ENCODE measurements at regions not wholly inside any gene's neighbourhood (a gene's known extent, or its start where the extent isn't known, plus 50 kb on each side); places are given as distances from the start of the nearest gene placed in this dataset.

DNA sequence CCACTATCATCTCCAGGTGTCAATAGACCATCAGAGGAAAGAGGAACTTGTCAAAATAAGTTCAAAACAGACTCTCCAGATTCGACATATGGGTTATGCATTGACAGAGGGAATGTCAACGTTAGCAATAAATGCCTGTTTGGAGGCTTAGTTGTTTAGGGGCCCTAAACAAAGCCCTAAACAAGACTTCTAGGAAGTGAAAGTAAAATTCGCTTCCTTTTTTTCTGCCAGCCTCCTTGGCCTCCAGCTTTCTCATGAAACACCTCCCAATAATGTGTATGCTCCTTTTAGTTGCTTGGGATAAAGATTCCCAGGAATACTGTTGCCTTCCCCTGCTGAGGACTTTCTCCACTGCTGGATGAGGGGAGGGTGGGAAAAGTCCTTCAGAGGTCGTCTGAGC, 70.9 kb upstream of the ARNT2 start:
- H3K4me2 ChIP-seq (ENCODE audit: extremely low read depth, insufficient read depth, low read length): no peak overlapping the region
- no peak overlapping the region for H3K4me3 ChIP-seq (replicated peaks in 1 of 4; ENCODE audit: control extremely low read depth in 1 of 4, insufficient read depth in 1 of 4, low read depth in 3 of 4, low read length in 4 of 4)
- H3K9ac ChIP-seq (ENCODE audit: insufficient read depth, low read length): no peak overlapping the region
- H3K27me3 ChIP-seq (ENCODE audit: control insufficient read depth, insufficient read depth, low read length): no peaks in the 10 kb centered on the region
- no peak for DNase-seq (ENCODE audit: low read depth in 2 of 2)
- no peaks in the 10 kb centered on the region for H3K79me2 ChIP-seq (ENCODE audit: control insufficient read depth, insufficient read depth, low read length)
- H3K36me3 ChIP-seq (ENCODE audit: control insufficient read depth, insufficient read depth, low read length): no peaks in the 10 kb centered on the region
- TF ChIP-seq, protein P1, sequence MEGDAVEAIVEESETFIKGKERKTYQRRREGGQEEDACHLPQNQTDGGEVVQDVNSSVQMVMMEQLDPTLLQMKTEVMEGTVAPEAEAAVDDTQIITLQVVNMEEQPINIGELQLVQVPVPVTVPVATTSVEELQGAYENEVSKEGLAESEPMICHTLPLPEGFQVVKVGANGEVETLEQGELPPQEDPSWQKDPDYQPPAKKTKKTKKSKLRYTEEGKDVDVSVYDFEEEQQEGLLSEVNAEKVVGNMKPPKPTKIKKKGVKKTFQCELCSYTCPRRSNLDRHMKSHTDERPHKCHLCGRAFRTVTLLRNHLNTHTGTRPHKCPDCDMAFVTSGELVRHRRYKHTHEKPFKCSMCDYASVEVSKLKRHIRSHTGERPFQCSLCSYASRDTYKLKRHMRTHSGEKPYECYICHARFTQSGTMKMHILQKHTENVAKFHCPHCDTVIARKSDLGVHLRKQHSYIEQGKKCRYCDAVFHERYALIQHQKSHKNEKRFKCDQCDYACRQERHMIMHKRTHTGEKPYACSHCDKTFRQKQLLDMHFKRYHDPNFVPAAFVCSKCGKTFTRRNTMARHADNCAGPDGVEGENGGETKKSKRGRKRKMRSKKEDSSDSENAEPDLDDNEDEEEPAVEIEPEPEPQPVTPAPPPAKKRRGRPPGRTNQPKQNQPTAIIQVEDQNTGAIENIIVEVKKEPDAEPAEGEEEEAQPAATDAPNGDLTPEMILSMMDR (conservative IDR thresholded peaks at IDR 0.05 in 1 of 2, IDR thresholded peaks at IDR 0.05 in 1 of 2; ENCODE audit: low read depth in 1 of 2, low read length in 2 of 2): no peak
- TF ChIP-seq EZH2 (IDR thresholded peaks at IDR 0.05; ENCODE audit: low read length, missing control alignments): no peak
- no peaks in the 10 kb centered on the region for H3K9me3 ChIP-seq (ENCODE audit: control insufficient read depth, insufficient read depth, low read depth, low read length)
- H4K20me1 ChIP-seq (ENCODE audit: control insufficient read depth, extremely low read depth, insufficient read depth, low read length): no peaks in the 10 kb centered on the region
- H2AFZ ChIP-seq (ENCODE audit: low read length): no peak overlapping the region
- H3K4me1 ChIP-seq (ENCODE audit: control insufficient read depth, extremely low read depth, insufficient read depth, low read length): no peaks in the 10 kb centered on the region
- no peak overlapping the region for H3K27ac ChIP-seq (ENCODE audit: insufficient read depth, low read length)

GRCh38 chr15:80334521-80334920, 69.7 kb upstream of the ARNT2 start:
- DNase-seq (ENCODE audit: low read depth in 2 of 2): no peak
- Histone ChIP-seq H4K20me1 (ENCODE audit: control insufficient read depth, extremely low read depth, insufficient read depth, low read length) (no peaks in the 10 kb centered on the region), H3K27me3 (ENCODE audit: control insufficient read depth, insufficient read depth, low read length) (no peaks in the 10 kb centered on the region), H2AFZ (ENCODE audit: low read length) (no peak overlapping the region), H3K79me2 (ENCODE audit: control insufficient read depth, insufficient read depth, low read length) (no peaks in the 10 kb centered on the region), H3K27ac (ENCODE audit: insufficient read depth, low read length) (no peak overlapping the region), H3K9me3 (ENCODE audit: control insufficient read depth, insufficient read depth, low read depth, low read length) (no peaks in the 10 kb centered on the region), H3K4me1 (ENCODE audit: control insufficient read depth, extremely low read depth, insufficient read depth, low read length) (no peaks in the 10 kb centered on the region), H3K4me2 (ENCODE audit: extremely low read depth, insufficient read depth, low read length) (no peak overlapping the region), H3K4me3 (replicated peaks in 1 of 4; ENCODE audit: control extremely low read depth in 1 of 4, insufficient read depth in 1 of 4, low read depth in 3 of 4, low read length in 4 of 4) (no peak overlapping the region), H3K9ac (ENCODE audit: insufficient read depth, low read length) (no peak overlapping the region), H3K36me3 (ENCODE audit: control insufficient read depth, insufficient read depth, low read length) (no peaks in the 10 kb centered on the region)
- TF ChIP-seq, protein P1 (conservative IDR thresholded peaks at IDR 0.05 in 1 of 2, IDR thresholded peaks at IDR 0.05 in 1 of 2; ENCODE audit: low read depth in 1 of 2, low read length in 2 of 2): no peak
- no peak for TF ChIP-seq EZH2 (IDR thresholded peaks at IDR 0.05; ENCODE audit: low read length, missing control alignments)

- H3K4me3 ChIP-seq (replicated peaks in 1 of 4; ENCODE audit: control extremely low read depth in 1 of 4, insufficient read depth in 1 of 4, low read depth in 3 of 4, low read length in 4 of 4): no peak overlapping the region
- H3K4me2 ChIP-seq (ENCODE audit: extremely low read depth, insufficient read depth, low read length): no peak overlapping the region
- TF ChIP-seq, protein P1 (conservative IDR thresholded peaks at IDR 0.05 in 1 of 2, IDR thresholded peaks at IDR 0.05 in 1 of 2; ENCODE audit: low read depth in 1 of 2, low read length in 2 of 2): no peak
- no peak for TF ChIP-seq EZH2 (IDR thresholded peaks at IDR 0.05; ENCODE audit: low read length, missing control alignments)
- no peaks in the 10 kb centered on the region for H4K20me1 ChIP-seq (ENCODE audit: control insufficient read depth, extremely low read depth, insufficient read depth, low read length)
- H3K27ac ChIP-seq (ENCODE audit: insufficient read depth, low read length): no peak overlapping the region
- H3K9me3 ChIP-seq (ENCODE audit: control insufficient read depth, insufficient read depth, low read depth, low read length): no peaks in the 10 kb centered on the region
- no peaks in the 10 kb centered on the region for H3K4me1 ChIP-seq (ENCODE audit: control insufficient read depth, extremely low read depth, insufficient read depth, low read length)
- DNase-seq (ENCODE audit: low read depth in 2 of 2): no peak
- H3K79me2 ChIP-seq (ENCODE audit: control insufficient read depth, insufficient read depth, low read length): no peaks in the 10 kb centered on the region
- H3K9ac ChIP-seq (ENCODE audit: insufficient read depth, low read length): no peak overlapping the region
- no peaks in the 10 kb centered on the region for H3K27me3 ChIP-seq (ENCODE audit: control insufficient read depth, insufficient read depth, low read length)
- no peaks in the 10 kb centered on the region for H3K36me3 ChIP-seq (ENCODE audit: control insufficient read depth, insufficient read depth, low read length)
- no peak overlapping the region for H2AFZ ChIP-seq (ENCODE audit: low read length)
Observed at GRCh38 chr15:80339601-80340000, 64.6 kb upstream of the ARNT2 start.

Measured in fibroblast of lung (primary cell).